ENCODE measurements at regions not wholly inside any gene's neighbourhood (a gene's known extent, or its start where the extent isn't known, plus 50 kb on each side); places are given as distances from the start of the nearest gene placed in this dataset.

DNA sequence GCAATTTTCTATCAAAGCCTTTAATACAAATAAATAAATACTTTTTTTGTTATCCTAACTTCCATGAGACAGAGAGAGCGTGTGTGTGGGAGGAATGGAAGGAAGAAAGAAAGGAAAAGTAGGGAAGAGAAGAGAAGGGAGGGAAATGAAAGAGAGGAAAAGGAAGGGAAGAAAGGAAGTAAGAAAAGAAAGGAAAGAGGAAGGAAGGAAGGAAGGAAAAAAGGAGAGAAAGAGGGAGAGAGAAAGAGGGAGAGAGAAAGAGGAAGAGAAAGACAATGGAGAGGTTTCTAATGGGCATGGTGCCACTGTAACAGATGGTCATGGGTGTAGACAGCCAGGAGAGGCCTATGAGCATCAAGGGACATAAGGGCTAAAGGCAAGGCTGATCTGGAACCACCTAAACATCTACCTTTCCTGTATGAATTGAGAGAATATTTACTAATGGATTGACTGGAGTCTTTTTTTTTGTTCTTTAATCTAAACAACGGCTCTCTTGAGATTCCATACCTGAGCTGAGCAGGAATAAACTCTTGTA, 234.9 kb downstream of the PTPRC start:
- no peak for ATAC-seq
- TF ChIP-seq ZFP3 (CRISPR knock-in tag; IDR thresholded peaks at IDR 0.05) (no peak), ISL1 (CRISPR knock-in tag; IDR thresholded peaks at IDR 0.05) (no peak), ZNF565 (CRISPR knock-in tag; conservative IDR thresholded peaks at IDR 0.05; ENCODE audit: low read depth) (no peak), OSR1 (CRISPR knock-in tag; IDR thresholded peaks at IDR 0.05) (no peak), TOX (CRISPR knock-in tag; IDR thresholded peaks at IDR 0.05; ENCODE audit: borderline replicate concordance) (no peak), BACH2 (CRISPR knock-in tag; IDR thresholded peaks at IDR 0.05; ENCODE audit: borderline replicate concordance) (no peak), ZNF70 (CRISPR knock-in tag; IDR thresholded peaks at IDR 0.05) (no peak), ARNTL (CRISPR knock-in tag; IDR thresholded peaks at IDR 0.05; ENCODE audit: borderline replicate concordance, low read depth) (no peak), ESRRG (CRISPR knock-in tag; IDR thresholded peaks at IDR 0.05) (no peak), PPARA (CRISPR knock-in tag; IDR thresholded peaks at IDR 0.05; ENCODE audit: borderline replicate concordance) (no peak), RARB (CRISPR knock-in tag; IDR thresholded peaks at IDR 0.05) (no peak), SNAI2 (CRISPR knock-in tag; IDR thresholded peaks at IDR 0.05) (no peak), GLIS3 (CRISPR knock-in tag; IDR thresholded peaks at IDR 0.05) (no peak), TCF4 (CRISPR knock-in tag; IDR thresholded peaks at IDR 0.05; ENCODE audit: borderline replicate concordance) (no peak), CSDC2 (CRISPR knock-in tag; IDR thresholded peaks at IDR 0.05) (no peak), ZFP30 (CRISPR knock-in tag; IDR thresholded peaks at IDR 0.05) (no peak)
- TF ChIP-seq, protein P1, sequence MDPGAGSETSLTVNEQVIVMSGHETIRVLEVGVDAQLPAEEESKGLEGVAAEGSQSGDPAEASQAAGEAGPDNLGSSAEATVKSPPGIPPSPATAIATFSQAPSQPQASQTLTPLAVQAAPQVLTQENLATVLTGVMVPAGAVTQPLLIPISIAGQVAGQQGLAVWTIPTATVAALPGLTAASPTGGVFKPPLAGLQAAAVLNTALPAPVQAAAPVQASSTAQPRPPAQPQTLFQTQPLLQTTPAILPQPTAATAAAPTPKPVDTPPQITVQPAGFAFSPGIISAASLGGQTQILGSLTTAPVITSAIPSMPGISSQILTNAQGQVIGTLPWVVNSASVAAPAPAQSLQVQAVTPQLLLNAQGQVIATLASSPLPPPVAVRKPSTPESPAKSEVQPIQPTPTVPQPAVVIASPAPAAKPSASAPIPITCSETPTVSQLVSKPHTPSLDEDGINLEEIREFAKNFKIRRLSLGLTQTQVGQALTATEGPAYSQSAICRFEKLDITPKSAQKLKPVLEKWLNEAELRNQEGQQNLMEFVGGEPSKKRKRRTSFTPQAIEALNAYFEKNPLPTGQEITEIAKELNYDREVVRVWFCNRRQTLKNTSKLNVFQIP (CRISPR knock-in tag; IDR thresholded peaks at IDR 0.05; ENCODE audit: borderline replicate concordance, low read depth), result no peak
- TF ChIP-seq, protein P2, sequence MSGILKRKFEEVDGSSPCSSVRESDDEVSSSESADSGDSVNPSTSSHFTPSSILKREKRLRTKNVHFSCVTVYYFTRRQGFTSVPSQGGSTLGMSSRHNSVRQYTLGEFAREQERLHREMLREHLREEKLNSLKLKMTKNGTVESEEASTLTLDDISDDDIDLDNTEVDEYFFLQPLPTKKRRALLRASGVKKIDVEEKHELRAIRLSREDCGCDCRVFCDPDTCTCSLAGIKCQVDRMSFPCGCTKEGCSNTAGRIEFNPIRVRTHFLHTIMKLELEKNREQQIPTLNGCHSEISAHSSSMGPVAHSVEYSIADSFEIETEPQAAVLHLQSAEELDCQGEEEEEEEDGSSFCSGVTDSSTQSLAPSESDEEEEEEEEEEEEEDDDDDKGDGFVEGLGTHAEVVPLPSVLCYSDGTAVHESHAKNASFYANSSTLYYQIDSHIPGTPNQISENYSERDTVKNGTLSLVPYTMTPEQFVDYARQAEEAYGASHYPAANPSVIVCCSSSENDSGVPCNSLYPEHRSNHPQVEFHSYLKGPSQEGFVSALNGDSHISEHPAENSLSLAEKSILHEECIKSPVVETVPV (CRISPR knock-in tag; IDR thresholded peaks at IDR 0.05), result no peak
- TF ChIP-seq, protein P3, sequence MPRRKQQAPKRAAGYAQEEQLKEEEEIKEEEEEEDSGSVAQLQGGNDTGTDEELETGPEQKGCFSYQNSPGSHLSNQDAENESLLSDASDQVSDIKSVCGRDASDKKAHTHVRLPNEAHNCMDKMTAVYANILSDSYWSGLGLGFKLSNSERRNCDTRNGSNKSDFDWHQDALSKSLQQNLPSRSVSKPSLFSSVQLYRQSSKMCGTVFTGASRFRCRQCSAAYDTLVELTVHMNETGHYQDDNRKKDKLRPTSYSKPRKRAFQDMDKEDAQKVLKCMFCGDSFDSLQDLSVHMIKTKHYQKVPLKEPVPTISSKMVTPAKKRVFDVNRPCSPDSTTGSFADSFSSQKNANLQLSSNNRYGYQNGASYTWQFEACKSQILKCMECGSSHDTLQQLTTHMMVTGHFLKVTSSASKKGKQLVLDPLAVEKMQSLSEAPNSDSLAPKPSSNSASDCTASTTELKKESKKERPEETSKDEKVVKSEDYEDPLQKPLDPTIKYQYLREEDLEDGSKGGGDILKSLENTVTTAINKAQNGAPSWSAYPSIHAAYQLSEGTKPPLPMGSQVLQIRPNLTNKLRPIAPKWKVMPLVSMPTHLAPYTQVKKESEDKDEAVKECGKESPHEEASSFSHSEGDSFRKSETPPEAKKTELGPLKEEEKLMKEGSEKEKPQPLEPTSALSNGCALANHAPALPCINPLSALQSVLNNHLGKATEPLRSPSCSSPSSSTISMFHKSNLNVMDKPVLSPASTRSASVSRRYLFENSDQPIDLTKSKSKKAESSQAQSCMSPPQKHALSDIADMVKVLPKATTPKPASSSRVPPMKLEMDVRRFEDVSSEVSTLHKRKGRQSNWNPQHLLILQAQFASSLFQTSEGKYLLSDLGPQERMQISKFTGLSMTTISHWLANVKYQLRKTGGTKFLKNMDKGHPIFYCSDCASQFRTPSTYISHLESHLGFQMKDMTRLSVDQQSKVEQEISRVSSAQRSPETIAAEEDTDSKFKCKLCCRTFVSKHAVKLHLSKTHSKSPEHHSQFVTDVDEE (CRISPR knock-in tag; IDR thresholded peaks at IDR 0.05), result no peak

DNA sequence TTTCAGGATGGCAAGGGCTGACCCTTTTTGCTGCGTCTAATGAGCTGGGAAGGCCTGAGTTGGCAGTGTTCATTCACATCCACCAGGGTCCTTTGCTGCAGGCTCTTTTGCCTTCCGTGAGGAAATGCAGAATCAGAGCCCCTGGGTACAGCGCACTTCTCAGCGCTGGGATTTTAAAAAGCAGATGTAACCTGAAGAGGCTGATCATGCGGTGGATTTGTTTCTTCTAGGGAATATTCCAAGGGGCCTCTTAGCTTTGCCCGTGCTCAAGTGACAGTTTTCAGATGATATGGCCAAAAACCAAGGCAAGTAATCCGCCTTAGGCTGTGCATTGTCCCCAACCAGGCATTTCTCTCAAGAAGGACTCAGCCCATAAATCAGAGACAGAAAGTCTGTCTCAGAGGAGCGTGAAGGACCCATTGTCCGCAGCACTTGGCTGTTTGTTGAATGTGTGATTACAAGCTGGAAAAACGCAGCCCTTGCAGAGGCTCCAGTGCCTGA, 237.6 kb downstream of the PTPRC start:
- TF ChIP-seq OSR1 (CRISPR knock-in tag; IDR thresholded peaks at IDR 0.05) (no peak), ZFP30 (CRISPR knock-in tag; IDR thresholded peaks at IDR 0.05) (no peak), GLIS3 (CRISPR knock-in tag; IDR thresholded peaks at IDR 0.05) (no peak)
- no peak for ATAC-seq

DNA sequence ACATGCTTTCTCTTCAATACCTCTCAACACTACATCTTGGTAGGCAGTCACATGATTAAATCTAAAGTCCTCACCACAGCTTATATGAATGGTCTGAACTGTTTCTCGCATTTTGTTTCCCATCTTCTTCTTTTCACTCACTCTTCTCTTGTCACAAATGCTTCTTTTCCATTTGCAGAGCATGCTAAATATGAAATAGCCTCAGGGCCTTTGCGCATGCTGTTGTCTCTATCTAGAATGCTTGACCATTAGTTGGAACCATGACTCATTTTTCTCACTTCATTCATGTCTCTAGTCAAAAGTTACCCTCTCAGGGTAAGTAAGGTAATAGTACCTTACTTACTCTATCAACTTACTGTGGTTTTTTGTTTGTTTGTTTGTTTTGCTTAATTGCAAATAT, 239.7 kb downstream of the PTPRC start:
- TF ChIP-seq, protein P4, sequence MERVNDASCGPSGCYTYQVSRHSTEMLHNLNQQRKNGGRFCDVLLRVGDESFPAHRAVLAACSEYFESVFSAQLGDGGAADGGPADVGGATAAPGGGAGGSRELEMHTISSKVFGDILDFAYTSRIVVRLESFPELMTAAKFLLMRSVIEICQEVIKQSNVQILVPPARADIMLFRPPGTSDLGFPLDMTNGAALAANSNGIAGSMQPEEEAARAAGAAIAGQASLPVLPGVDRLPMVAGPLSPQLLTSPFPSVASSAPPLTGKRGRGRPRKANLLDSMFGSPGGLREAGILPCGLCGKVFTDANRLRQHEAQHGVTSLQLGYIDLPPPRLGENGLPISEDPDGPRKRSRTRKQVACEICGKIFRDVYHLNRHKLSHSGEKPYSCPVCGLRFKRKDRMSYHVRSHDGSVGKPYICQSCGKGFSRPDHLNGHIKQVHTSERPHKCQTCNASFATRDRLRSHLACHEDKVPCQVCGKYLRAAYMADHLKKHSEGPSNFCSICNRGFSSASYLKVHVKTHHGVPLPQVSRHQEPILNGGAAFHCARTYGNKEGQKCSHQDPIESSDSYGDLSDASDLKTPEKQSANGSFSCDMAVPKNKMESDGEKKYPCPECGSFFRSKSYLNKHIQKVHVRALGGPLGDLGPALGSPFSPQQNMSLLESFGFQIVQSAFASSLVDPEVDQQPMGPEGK (CRISPR knock-in tag; IDR thresholded peaks at IDR 0.05; ENCODE audit: borderline replicate concordance), result no peak
- no peak for TF ChIP-seq ARNTL (CRISPR knock-in tag; IDR thresholded peaks at IDR 0.05; ENCODE audit: borderline replicate concordance, low read depth)
- no peak for TF ChIP-seq GLIS3 (CRISPR knock-in tag; IDR thresholded peaks at IDR 0.05)
- no peak for TF ChIP-seq ISL1 (CRISPR knock-in tag; IDR thresholded peaks at IDR 0.05)
- no peak for TF ChIP-seq TOX (CRISPR knock-in tag; IDR thresholded peaks at IDR 0.05; ENCODE audit: borderline replicate concordance)
- TF ChIP-seq ZFP30 (CRISPR knock-in tag; IDR thresholded peaks at IDR 0.05), result no peak
- TF ChIP-seq TCF4 (CRISPR knock-in tag; IDR thresholded peaks at IDR 0.05; ENCODE audit: borderline replicate concordance), result no peak
- TF ChIP-seq ZFP3 (CRISPR knock-in tag; IDR thresholded peaks at IDR 0.05), result no peak
- no peak for TF ChIP-seq PPARA (CRISPR knock-in tag; IDR thresholded peaks at IDR 0.05; ENCODE audit: borderline replicate concordance)
- TF ChIP-seq, protein P3 (CRISPR knock-in tag; IDR thresholded peaks at IDR 0.05), result no peak
- TF ChIP-seq ZC3H10 (CRISPR knock-in tag; IDR thresholded peaks at IDR 0.05), result no peak
- TF ChIP-seq, protein P1 (CRISPR knock-in tag; IDR thresholded peaks at IDR 0.05; ENCODE audit: borderline replicate concordance, low read depth), result no peak
- no peak for ATAC-seq
